Fibroblast of villous mesenchyme (primary cell): ENCODE measurements at regions not wholly inside any gene's neighbourhood (a gene's known extent, or its start where the extent isn't known, plus 50 kb on each side); places are given as distances from the start of the nearest gene placed in this dataset.

Source experiments
- DNase-seq: peaks from one replicate; pipeline ENCODE4 v3.0.0-alpha.2; 2010; ENCODE audit warnings: low read depth
- H3K4me3 ChIP-seq: 2 replicates; pipeline ENCODE4 v1.5.1; 2011; ENCODE audit warnings: low read depth, mild to moderate bottlenecking, low read length
- TF ChIP-seq, protein P1 (sequence below): IDR thresholded peaks from 2 replicates; pipeline ENCODE4 v1.5.1; 2012; ENCODE audit warnings: low read depth, mild to moderate bottlenecking, low read length; ENCODE audit not compliant: insufficient read depth

GRCh38 chr3:30227571-30228301 is 378.7 kb upstream of the TGFBR2 start:
- DNase-seq = peak; percentile 97
- no peak overlapping the region for H3K4me3 ChIP-seq
- TF ChIP-seq, protein P1, sequence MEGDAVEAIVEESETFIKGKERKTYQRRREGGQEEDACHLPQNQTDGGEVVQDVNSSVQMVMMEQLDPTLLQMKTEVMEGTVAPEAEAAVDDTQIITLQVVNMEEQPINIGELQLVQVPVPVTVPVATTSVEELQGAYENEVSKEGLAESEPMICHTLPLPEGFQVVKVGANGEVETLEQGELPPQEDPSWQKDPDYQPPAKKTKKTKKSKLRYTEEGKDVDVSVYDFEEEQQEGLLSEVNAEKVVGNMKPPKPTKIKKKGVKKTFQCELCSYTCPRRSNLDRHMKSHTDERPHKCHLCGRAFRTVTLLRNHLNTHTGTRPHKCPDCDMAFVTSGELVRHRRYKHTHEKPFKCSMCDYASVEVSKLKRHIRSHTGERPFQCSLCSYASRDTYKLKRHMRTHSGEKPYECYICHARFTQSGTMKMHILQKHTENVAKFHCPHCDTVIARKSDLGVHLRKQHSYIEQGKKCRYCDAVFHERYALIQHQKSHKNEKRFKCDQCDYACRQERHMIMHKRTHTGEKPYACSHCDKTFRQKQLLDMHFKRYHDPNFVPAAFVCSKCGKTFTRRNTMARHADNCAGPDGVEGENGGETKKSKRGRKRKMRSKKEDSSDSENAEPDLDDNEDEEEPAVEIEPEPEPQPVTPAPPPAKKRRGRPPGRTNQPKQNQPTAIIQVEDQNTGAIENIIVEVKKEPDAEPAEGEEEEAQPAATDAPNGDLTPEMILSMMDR = no peak

DNA sequence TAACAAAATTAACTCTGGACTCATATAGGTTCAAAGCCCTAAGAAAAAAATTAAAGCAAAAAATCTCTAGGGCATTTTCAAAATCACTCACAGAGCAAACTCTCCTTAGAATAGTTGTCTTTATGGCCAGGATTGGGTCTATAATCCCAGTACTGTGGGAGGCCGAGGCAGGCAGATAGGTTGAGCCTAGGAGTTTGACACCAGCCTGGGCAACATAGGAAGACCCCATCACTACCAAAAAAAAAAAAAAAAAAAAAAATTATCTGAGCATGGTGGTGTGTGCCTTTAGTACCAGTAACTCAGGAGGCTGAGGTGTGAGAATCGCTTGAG is 378.1 kb upstream of the TGFBR2 start:
- no peak for DNase-seq
- TF ChIP-seq, protein P1 = no peak

DNA sequence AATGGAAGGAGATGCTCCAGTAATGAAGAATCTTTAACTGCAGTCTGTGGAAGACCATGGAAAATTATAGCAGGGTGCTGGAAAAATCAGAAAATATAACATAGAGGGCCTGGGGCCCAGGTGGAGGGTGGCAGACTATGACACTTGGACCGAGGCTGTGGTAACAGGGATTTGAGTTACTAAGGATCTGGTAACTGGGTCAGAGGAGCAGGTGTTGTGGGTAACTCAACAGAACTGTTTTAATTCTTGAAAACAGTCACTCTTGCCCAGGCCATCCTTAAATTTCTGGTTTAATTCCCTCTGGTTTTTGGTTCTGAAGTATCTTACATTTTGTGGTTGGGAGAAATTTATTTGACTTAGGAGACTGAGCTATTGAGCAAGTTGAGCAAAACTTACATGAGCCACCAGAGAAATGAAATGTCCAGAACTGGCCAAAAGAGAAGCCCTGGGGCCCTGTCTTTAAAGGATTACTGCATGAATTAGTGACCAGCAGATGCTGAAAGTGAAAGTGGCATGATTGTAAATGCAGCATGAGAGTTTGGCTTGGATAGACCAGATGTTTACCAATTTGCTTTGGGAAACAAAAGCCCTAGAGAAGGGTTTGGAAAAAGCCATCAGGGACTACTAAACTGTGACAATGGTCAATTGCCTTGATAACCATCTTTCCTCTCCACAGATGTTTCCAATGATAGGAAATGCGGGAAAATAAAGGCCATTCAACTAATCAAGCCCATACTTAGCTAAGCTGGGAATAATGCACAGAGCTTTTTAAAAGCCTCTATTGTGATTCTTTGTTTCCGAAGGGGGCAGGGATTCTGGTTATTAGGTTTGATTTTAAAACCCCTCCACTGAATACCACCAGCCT is 374.9 kb upstream of the TGFBR2 start:
- no peak overlapping the region for H3K4me3 ChIP-seq
- peak; percentile 85 for DNase-seq
- TF ChIP-seq, protein P1 = no peak

More for the DNA sequence above, 378.1 kb upstream of the TGFBR2 start:
- no peak overlapping the region for H3K4me3 ChIP-seq

DNA sequence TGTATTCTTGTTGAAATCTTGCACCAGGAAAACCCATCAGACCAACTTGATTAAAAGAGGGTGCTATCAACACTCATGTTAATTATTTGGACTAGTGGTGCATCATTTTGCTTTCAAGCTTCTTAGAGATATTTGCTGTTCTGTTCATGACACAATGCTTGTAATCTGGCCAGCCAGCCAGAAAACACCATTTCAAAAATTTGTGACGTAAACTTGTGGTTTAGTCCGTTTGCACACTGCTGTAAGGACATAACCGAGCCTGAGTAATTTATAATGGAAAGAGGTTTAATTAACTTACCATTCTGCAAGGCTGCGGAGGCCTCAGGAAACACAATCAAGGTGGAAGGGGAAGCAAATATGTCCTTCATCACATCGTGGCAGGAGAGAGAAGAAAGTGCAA is 374.3 kb upstream of the TGFBR2 start:
- peak; percentile 91 for DNase-seq
- H3K4me3 ChIP-seq = no peak overlapping the region
- TF ChIP-seq, protein P1 = no peak

DNA sequence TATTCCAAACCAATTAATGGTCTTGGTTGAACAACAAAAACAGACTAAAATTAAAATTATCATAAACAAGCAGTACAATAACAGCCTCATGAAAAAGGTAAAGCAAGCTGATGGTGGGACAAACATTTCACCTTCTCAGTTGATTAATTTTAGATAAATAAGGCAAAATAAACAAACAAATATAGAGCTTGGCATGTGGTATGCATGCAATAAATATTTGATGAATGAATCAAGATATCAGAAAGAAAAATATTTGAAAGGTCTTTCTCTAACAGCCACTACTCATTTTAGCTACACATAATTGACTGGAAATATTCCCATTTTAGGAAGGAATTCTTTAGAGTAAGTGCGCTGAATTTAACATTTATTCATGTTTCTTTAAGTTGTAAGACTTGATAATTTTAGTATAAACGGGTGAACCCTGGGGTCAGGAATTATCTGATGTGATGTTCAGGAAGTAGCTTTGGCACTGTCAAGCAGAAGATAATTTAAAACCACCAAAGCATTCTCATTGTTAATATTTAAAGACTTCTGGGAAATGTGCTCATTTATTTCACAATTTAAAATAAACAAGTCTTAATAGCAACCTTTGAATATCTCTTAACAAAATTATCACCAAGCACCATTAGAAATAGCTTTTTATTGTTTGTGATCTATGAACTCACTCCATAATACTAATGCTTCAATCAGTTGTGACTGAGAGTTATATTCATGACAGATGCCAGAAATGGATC is 372.3 kb upstream of the TGFBR2 start:
- H3K4me3 ChIP-seq = no peak overlapping the region

GRCh38 chr3:30236011-30236410 is 370.4 kb upstream of the TGFBR2 start:
- DNase-seq = no peak
- TF ChIP-seq, protein P1 = no peak
- no peak overlapping the region for H3K4me3 ChIP-seq

More for the DNA sequence above, 372.3 kb upstream of the TGFBR2 start:
- TF ChIP-seq, protein P1 = no peak
- peak; percentile 69 for DNase-seq
